ENCODE measurements at regions not wholly inside any gene's neighbourhood (a gene's known extent, or its start where the extent isn't known, plus 50 kb on each side); places are given as distances from the start of the nearest gene placed in this dataset.

DNA sequence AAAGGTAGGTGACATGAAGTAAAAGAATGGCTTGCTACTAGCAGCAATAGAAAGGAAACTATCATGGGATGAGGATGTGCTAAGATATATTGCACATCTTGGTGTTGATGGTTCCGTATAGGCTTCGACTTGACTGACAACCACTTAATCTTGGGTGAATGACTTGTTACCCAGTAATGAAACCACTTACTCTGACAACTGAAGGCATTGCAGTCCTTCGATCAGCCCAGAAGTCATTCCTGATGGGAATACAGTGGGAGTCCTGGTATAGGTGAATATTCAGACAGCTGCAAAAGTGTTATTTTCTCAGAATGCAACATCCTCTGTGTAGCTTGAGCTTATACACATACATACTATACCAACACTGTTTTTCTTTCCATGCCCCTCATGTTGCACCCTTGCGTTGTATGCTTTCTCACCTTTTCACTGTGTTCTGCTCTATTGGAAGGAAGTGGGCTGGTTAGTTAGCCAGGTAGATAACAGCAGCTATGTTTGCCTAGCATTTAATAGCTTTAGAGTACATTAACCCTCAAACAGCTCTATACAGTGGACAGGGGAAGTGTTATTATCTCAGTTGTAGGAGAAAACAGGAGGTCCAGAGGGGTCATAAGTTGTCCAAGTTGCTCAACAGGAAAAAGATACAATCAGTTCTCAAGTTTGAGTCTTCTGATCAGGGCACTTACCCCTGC is 376.5 kb downstream of the MFSD1 start:
- Histone ChIP-seq H3K4me2 (ENCODE audit: low read length) (no peak overlapping the region), H3K36me3 (ENCODE audit: control insufficient read depth, insufficient read depth, low read length) (no peaks in the 10 kb centered on the region), H3K9me3 (ENCODE audit: control insufficient read depth, low read length) (no peaks in the 10 kb centered on the region), H3K27ac (no peak overlapping the region), H2AFZ (no peak overlapping the region), H3K9ac (no peak overlapping the region), H3K4me1 (no peaks in the 10 kb centered on the region), H3K79me2 (no peaks in the 10 kb centered on the region), H3K27me3 (ENCODE audit: control insufficient read depth, insufficient read depth, low read length) (no peaks in the 10 kb centered on the region), H3K4me3 (ENCODE audit: low read depth, low read length) (no peak overlapping the region)
- TF ChIP-seq, protein P1, sequence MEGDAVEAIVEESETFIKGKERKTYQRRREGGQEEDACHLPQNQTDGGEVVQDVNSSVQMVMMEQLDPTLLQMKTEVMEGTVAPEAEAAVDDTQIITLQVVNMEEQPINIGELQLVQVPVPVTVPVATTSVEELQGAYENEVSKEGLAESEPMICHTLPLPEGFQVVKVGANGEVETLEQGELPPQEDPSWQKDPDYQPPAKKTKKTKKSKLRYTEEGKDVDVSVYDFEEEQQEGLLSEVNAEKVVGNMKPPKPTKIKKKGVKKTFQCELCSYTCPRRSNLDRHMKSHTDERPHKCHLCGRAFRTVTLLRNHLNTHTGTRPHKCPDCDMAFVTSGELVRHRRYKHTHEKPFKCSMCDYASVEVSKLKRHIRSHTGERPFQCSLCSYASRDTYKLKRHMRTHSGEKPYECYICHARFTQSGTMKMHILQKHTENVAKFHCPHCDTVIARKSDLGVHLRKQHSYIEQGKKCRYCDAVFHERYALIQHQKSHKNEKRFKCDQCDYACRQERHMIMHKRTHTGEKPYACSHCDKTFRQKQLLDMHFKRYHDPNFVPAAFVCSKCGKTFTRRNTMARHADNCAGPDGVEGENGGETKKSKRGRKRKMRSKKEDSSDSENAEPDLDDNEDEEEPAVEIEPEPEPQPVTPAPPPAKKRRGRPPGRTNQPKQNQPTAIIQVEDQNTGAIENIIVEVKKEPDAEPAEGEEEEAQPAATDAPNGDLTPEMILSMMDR (IDR thresholded peaks at IDR 0.05): no peak

DNA sequence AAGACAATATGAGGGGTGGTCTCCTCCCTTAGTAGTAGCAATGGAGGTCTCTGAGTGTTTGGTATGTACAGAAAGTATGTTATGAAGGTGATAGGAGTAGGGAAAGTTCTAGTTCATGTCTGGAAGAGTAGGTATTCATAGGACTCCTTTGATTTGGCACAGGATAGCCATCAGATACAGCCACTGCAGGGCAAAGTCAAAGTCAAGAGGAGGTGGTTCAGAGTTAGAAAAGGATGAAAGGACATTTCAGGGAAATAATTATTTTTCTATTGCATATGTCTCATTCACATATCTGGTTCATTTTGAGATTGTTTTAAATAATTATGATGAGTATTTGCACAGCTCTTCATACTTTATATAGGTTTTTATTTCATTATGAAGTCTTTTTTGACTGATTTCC is 381.1 kb downstream of the MFSD1 start:
- no peak overlapping the region for H3K9ac ChIP-seq
- H3K9me3 ChIP-seq (ENCODE audit: control insufficient read depth, low read length): no peaks in the 10 kb centered on the region
- TF ChIP-seq, protein P1 (IDR thresholded peaks at IDR 0.05): no peak
- no peaks in the 10 kb centered on the region for H3K36me3 ChIP-seq (ENCODE audit: control insufficient read depth, insufficient read depth, low read length)
- no peak overlapping the region for H3K4me3 ChIP-seq (ENCODE audit: low read depth, low read length)
- no peaks in the 10 kb centered on the region for H3K4me1 ChIP-seq
- no peaks in the 10 kb centered on the region for H3K27me3 ChIP-seq (ENCODE audit: control insufficient read depth, insufficient read depth, low read length)
- H2AFZ ChIP-seq: no peak overlapping the region
- no peak overlapping the region for H3K27ac ChIP-seq
- no peaks in the 10 kb centered on the region for H3K79me2 ChIP-seq
- H3K4me2 ChIP-seq (ENCODE audit: low read length): no peak overlapping the region

DNA sequence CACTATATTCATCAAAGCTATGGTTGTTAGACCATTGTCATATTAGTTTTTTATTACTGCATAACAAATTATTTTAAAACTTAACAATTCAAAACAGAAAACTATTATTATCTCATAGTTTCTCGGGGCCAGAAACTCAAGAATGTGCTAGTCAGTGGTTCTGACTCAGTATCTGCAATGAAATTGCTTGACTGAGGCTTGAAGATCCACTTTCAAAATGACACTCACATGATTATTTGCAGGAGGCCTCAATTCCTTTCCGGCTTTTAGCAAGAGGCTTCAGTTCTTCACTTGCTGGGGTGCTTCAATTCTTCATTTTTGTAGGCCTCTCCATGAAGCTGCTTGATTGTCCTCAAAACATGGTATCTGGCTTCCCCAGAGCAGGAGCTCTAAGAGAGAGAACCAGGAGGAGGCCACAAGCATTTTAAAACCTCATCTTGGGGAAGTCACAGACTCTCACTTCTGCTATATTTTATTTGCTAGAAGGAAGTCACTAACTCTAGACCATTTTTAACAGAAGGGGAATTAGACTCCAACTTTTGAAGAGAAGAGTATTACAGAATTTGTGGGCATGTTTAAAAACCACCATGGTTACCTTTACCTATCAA is 383.7 kb downstream of the MFSD1 start:
- Histone ChIP-seq H3K79me2 (no peaks in the 10 kb centered on the region), H3K4me1 (no peaks in the 10 kb centered on the region)

DNA sequence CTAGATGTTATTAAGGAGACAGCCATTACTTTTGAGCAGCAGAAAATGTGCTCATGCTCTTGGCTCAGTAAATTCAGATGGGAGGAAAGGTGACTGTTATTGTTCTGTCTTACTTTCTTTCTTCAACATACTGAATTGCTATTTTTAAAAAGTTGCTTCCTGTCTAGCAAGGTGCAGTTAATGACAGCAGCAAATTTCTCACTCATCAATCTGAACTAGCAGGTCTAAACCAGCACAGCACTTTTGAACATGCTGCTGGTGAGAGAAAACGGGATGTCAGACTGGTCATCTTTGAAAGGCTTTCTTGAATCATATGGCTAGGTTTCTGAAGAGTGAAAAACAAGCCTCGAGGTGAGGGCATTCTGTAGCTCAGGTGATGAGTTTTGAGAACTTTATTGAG is 384.7 kb downstream of the MFSD1 start:
- H3K36me3 ChIP-seq (ENCODE audit: control insufficient read depth, insufficient read depth, low read length): no peaks in the 10 kb centered on the region
- no peaks in the 10 kb centered on the region for H3K27me3 ChIP-seq (ENCODE audit: control insufficient read depth, insufficient read depth, low read length)
- no peaks in the 10 kb centered on the region for H3K79me2 ChIP-seq
- no peak overlapping the region for H2AFZ ChIP-seq
- no peaks in the 10 kb centered on the region for H3K4me1 ChIP-seq
- H3K9me3 ChIP-seq (ENCODE audit: control insufficient read depth, low read length): no peaks in the 10 kb centered on the region
- H3K4me3 ChIP-seq (ENCODE audit: low read depth, low read length): no peak overlapping the region
- no peak overlapping the region for H3K9ac ChIP-seq
- no peak overlapping the region for H3K4me2 ChIP-seq (ENCODE audit: low read length)
- TF ChIP-seq, protein P1 (IDR thresholded peaks at IDR 0.05): no peak
- H3K27ac ChIP-seq: no peak overlapping the region

More for the DNA sequence above, 383.7 kb downstream of the MFSD1 start:
- Histone ChIP-seq H3K27ac (no peak overlapping the region), H3K9me3 (ENCODE audit: control insufficient read depth, low read length) (no peaks in the 10 kb centered on the region), H3K4me2 (ENCODE audit: low read length) (no peak overlapping the region), H3K27me3 (ENCODE audit: control insufficient read depth, insufficient read depth, low read length) (no peaks in the 10 kb centered on the region), H3K36me3 (ENCODE audit: control insufficient read depth, insufficient read depth, low read length) (no peaks in the 10 kb centered on the region), H2AFZ (no peak overlapping the region), H3K9ac (no peak overlapping the region), H3K4me3 (ENCODE audit: low read depth, low read length) (no peak overlapping the region)
- TF ChIP-seq, protein P1 (IDR thresholded peaks at IDR 0.05): no peak

DNA sequence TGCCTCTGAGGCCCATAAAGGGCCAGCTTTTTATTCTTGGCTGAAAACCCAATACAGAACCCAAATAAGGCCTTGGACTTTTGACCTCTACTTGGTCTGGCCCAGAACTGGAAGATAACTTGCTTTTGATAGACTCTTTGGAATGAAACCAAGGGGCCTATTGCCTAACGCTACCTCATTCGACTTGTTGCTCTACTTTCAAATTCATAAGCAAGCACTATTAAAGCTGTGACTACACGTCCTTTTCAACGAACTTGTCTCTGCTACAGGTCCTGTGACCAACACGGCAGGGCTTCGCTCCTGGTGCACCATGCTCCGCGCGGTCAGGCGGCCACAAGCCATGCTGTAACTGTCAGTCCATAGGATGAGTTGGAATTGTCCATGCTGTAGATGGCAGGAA is 385.4 kb downstream of the MFSD1 start:
- no peak overlapping the region for H3K4me2 ChIP-seq (ENCODE audit: low read length)
- H3K27ac ChIP-seq: no peak overlapping the region
- no peaks in the 10 kb centered on the region for H3K4me1 ChIP-seq
- no peaks in the 10 kb centered on the region for H3K9me3 ChIP-seq (ENCODE audit: control insufficient read depth, low read length)
- no peak overlapping the region for H3K9ac ChIP-seq
- no peaks in the 10 kb centered on the region for H3K79me2 ChIP-seq
- no peak overlapping the region for H3K4me3 ChIP-seq (ENCODE audit: low read depth, low read length)
- H3K27me3 ChIP-seq (ENCODE audit: control insufficient read depth, insufficient read depth, low read length): no peaks in the 10 kb centered on the region
- TF ChIP-seq, protein P1 (IDR thresholded peaks at IDR 0.05): no peak
- no peak overlapping the region for H2AFZ ChIP-seq
- H3K36me3 ChIP-seq (ENCODE audit: control insufficient read depth, insufficient read depth, low read length): no peaks in the 10 kb centered on the region

Measured in parathyroid adenoma (tissue), 2 donors.